ENCODE measurements at regions not wholly inside any gene's neighbourhood (a gene's known extent, or its start where the extent isn't known, plus 50 kb on each side); places are given as distances from the start of the nearest gene placed in this dataset.
"Not testable (repeated sequence)": the region's sequence is repeated elsewhere in the genome, so short reads cannot be mapped to it uniquely, and the experiment has no call there.

GRCh38 chr4:153079857-153080391 is 124.3 kb upstream of the TRIM2 start:
- no peak for DNase-seq

- no peak for DNase-seq
Measured at GRCh38 chr4:153081006-153081580, 123.2 kb upstream of the TRIM2 start.

- no peak for DNase-seq
Measured at GRCh38 chr4:153081693-153082092, 122.5 kb upstream of the TRIM2 start.

GRCh38 chr4:153082322-153083301 is 121.6 kb upstream of the TRIM2 start:
- DNase-seq = peak; percentile 16

- DNase-seq = peak; percentile 56
Measured at GRCh38 chr4:153083447-153083947, 120.7 kb upstream of the TRIM2 start.

GRCh38 chr4:153084224-153084979 is 119.8 kb upstream of the TRIM2 start:
- no peak for DNase-seq

- DNase-seq = no peak
Measured at GRCh38 chr4:153084980-153085630, 119.1 kb upstream of the TRIM2 start.

GRCh38 chr4:153087671-153088194 is 116.5 kb upstream of the TRIM2 start:
- DNase-seq = no peak

GRCh38 chr4:153089742-153090141 is 114.5 kb upstream of the TRIM2 start:
- no peak for DNase-seq

- DNase-seq = no peak
Measured at GRCh38 chr4:153090181-153090580, 114.1 kb upstream of the TRIM2 start.

GRCh38 chr4:153090670-153091385 is 113.4 kb upstream of the TRIM2 start:
- no peak for DNase-seq

- no peak for DNase-seq
Measured at GRCh38 chr4:153093396-153093795, 110.8 kb upstream of the TRIM2 start.

- no peak for DNase-seq
Measured at GRCh38 chr4:153093802-153094201, 110.4 kb upstream of the TRIM2 start.

- DNase-seq = no peak
Measured at GRCh38 chr4:153094435-153094834, 109.8 kb upstream of the TRIM2 start.

GRCh38 chr4:153095448-153096204 is 108.6 kb upstream of the TRIM2 start:
- DNase-seq = no peak

GRCh38 chr4:153096344-153096743 is 107.9 kb upstream of the TRIM2 start:
- DNase-seq = no peak

GRCh38 chr4:153098427-153098826 is 105.8 kb upstream of the TRIM2 start:
- DNase-seq = no peak

GRCh38 chr4:153099391-153100140 is 104.7 kb upstream of the TRIM2 start:
- no peak for DNase-seq

GRCh38 chr4:153106736-153107135 is 97.5 kb upstream of the TRIM2 start:
- DNase-seq = not testable (repeated sequence)

GRCh38 chr4:153107246-153107645 is 97.0 kb upstream of the TRIM2 start:
- DNase-seq = no peak

Data from NCI-H510A (cell line).